ENCODE measurements at regions not wholly inside any gene's neighbourhood (a gene's known extent, or its start where the extent isn't known, plus 50 kb on each side); places are given as distances from the start of the nearest gene placed in this dataset.

- H3K27ac Mint-ChIP-seq: no peak overlapping the region
- TF ChIP-seq PREB (CRISPR knock-in tag; IDR thresholded peaks at IDR 0.05; ENCODE audit: borderline replicate concordance) (no peak), IRF1 (CRISPR knock-in tag; IDR thresholded peaks at IDR 0.05) (no peak), ESRRA (CRISPR knock-in tag; IDR thresholded peaks at IDR 0.05; ENCODE audit: borderline replicate concordance) (no peak), CDX4 (CRISPR knock-in tag; IDR thresholded peaks at IDR 0.05; ENCODE audit: borderline replicate concordance) (no peak), GABPB1 (CRISPR knock-in tag; IDR thresholded peaks at IDR 0.05) (no peak), NR3C1 (CRISPR knock-in tag; conservative IDR thresholded peaks at IDR 0.05; ENCODE audit: low read depth) (no peak), FOXP1 (CRISPR knock-in tag; IDR thresholded peaks at IDR 0.05; ENCODE audit: borderline replicate concordance) (no peak), ZNF219 (CRISPR knock-in tag; IDR thresholded peaks at IDR 0.05; ENCODE audit: borderline replicate concordance) (no peak), PRDM15 (CRISPR knock-in tag; IDR thresholded peaks at IDR 0.05) (no peak), STAT6 (CRISPR knock-in tag; conservative IDR thresholded peaks at IDR 0.05; ENCODE audit: low read depth) (no peak), ZNF281 (CRISPR knock-in tag; IDR thresholded peaks at IDR 0.05) (no peak), PRRX2 (CRISPR knock-in tag; IDR thresholded peaks at IDR 0.05) (no peak), ARID4B (CRISPR knock-in tag; IDR thresholded peaks at IDR 0.05; ENCODE audit: borderline replicate concordance) (no peak), GTF2I (CRISPR knock-in tag; conservative IDR thresholded peaks at IDR 0.05) (no peak), KAT7 (CRISPR knock-in tag; IDR thresholded peaks at IDR 0.05; ENCODE audit: borderline replicate concordance) (no peak), SP1 (CRISPR knock-in tag; conservative IDR thresholded peaks at IDR 0.05) (no peak), ZNF232 (CRISPR knock-in tag; IDR thresholded peaks at IDR 0.05) (no peak), CTCF (IDR thresholded peaks at IDR 0.05) (no peak)
Measured at GRCh38 chr6:133644892-133645619, 243.9 kb upstream of the TCF21 start.

More at GRCh38 chr6:133644892-133645619, 243.9 kb upstream of the TCF21 start:
- ChIA-PET POLR2A (interaction anchor here (0.9 kb wide), 1 partner anchor 111 kb away, joined by 3 read pairs; no protein-coding TSS in a partner anchor), CTCF (interaction anchor here (0.6 to 2.3 kb wide), 3 partner anchors 193 to 452 kb away, joined by 3 to 6 read pairs (median 6); no protein-coding TSS in a partner anchor)
- Mint-ChIP-seq H3K9me3 (no peaks in the 10 kb centered on the region), H3K4me1 (peaks cover 12% of the 10 kb centered on the region), H3K4me3 (no peak overlapping the region), H3K36me3 (no peaks in the 10 kb centered on the region), H3K27me3 (ENCODE audit: low read depth) (no peaks in the 10 kb centered on the region)
- ATAC-seq (no peak), DNase-seq (ENCODE audit: low spot score) (no peak)
